ENCODE measurements at regions not wholly inside any gene's neighbourhood (a gene's known extent, or its start where the extent isn't known, plus 50 kb on each side); places are given as distances from the start of the nearest gene placed in this dataset.

DNA sequence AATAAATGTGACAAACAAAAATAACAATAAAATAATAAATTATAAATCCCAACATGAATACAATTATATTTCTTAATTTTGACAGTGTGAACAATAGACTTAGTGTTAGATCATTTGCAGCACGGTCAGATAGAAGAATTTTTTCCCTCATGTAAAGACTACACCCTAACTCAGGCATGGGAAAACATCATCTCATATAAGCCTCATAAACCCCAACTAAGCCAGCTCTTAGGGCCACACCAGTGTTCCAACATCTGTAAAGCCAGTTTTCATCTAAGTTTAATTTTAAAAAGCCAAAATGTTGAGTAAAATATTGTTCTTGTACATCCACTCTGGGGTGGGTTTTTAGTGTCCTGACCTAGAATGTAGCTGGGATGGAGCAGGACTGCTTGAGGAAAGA, 167.4 kb downstream of the QRSL1 start:
- Histone ChIP-seq H3K27ac (ENCODE audit: insufficient read length, low read depth, low read length) (no peak overlapping the region), H3K23ac (ENCODE audit: insufficient read length, low read depth, low read length) (no peak overlapping the region), H4K5ac (ENCODE audit: insufficient read length, low read depth, low read length) (no peak overlapping the region), H2BK12ac (ENCODE audit: insufficient read length, low read depth, low read length) (no peak overlapping the region), H3T11ph (ENCODE audit: low read length) (no peak overlapping the region), H3K4me1 (ENCODE audit: insufficient read depth, low read length) (peaks cover 14% of the 10 kb centered on the region), H3K79me2 (ENCODE audit: insufficient read depth, low read length) (no peaks in the 10 kb centered on the region), H3K23me2 (ENCODE audit: insufficient read length, low read depth, low read length, poor library complexity, severe bottlenecking) (no peaks in the 10 kb centered on the region), H3K79me1 (ENCODE audit: insufficient read depth, low read depth, low read length, poor library complexity, severe bottlenecking) (no peaks in the 10 kb centered on the region), H4K20me1 (ENCODE audit: control insufficient read depth, insufficient read depth, insufficient read length) (no peaks in the 10 kb centered on the region), H2AFZ (ENCODE audit: low read length) (no peak overlapping the region), H3K9me3 (ENCODE audit: control insufficient read depth, low read depth, low read length) (no peaks in the 10 kb centered on the region), H3K18ac (ENCODE audit: insufficient read length, low read depth, low read length) (no peak overlapping the region), H2AK5ac (ENCODE audit: insufficient read length, low read length) (no peak overlapping the region), H2BK20ac (ENCODE audit: low read depth, low read length, poor library complexity, severe bottlenecking) (no peak overlapping the region), H3K56ac (ENCODE audit: insufficient read length, low read depth, low read length) (no peak overlapping the region), H2BK120ac (ENCODE audit: low read depth, low read length, poor library complexity, severe bottlenecking) (no peak overlapping the region), H3K4me2 (ENCODE audit: insufficient read depth, insufficient read length, low read length) (no peak overlapping the region), H2BK5ac (ENCODE audit: insufficient read length, low read length) (no peak overlapping the region), H4K91ac (ENCODE audit: insufficient read length, low read depth, low read length) (no peak overlapping the region), H3K27me3 (ENCODE audit: insufficient read depth, low read length) (no peaks in the 10 kb centered on the region), H2BK15ac (ENCODE audit: low read depth, low read length) (no peak overlapping the region), H4K8ac (replicated peaks; ENCODE audit: insufficient read length, low read depth, low read length) (no peak overlapping the region), H3K4ac (ENCODE audit: low read depth, low read length) (no peak overlapping the region), H3K14ac (ENCODE audit: insufficient read depth, low read length) (no peak overlapping the region), H3K9ac (ENCODE audit: extremely low read depth, insufficient read length, low read length) (no peak overlapping the region)
- WGBS (ENCODE audit: extremely low coverage, insufficient read length, low lambda C conversion rate): no CpG with 5 or more reads among the region's 1 CpG
- no peaks in the 10 kb centered on the region for H3K36me3 Mint-ChIP-seq (ENCODE audit: insufficient read depth in 1 of 3, low read depth in 3 of 3)
- H3K27me3 Mint-ChIP-seq (ENCODE audit: low read depth): peaks cover 2% of the 10 kb centered on the region
- DNase-seq: no peak
- peaks cover 41 to 43% of the 10 kb centered on the region in 2 experiments for H3K4me1 Mint-ChIP-seq
- H3K9me3 Mint-ChIP-seq: no peaks in the 10 kb centered on the region
- H3K4me3 Mint-ChIP-seq: no peak overlapping the region
- no peak for TF ChIP-seq CTCF (conservative IDR thresholded peaks at IDR 0.05)
- no peak overlapping the region for H3K27ac Mint-ChIP-seq

Data from H9 (cell line).